Peyer's patch (tissue), 4 donors: ENCODE measurements at regions not wholly inside any gene's neighbourhood (a gene's known extent, or its start where the extent isn't known, plus 50 kb on each side); places are given as distances from the start of the nearest gene placed in this dataset.
"Not testable (repeated sequence)": the region's sequence is repeated elsewhere in the genome, so short reads cannot be mapped to it uniquely, and the experiment has no call there.

ENCODE experiments used
- POLR2A ChIP-seq, 2 donors: fragments of 450-650 bp; IDR thresholded peaks; one replicate each; pipeline ENCODE4 v1.5.1; 2017; ENCODE audit warnings: antibody characterized with exemption in 2 of 2, mild to moderate bottlenecking in 2 of 2, moderate library complexity in 2 of 2
- TF ChIP-seq, protein P1 (sequence below), 6 experiments: fragments of 450-650 bp in 4 of 6; fragments of 200-600 bp in 2 of 6; sonication (generic) in 1 of 6; IDR thresholded peaks; one replicate each; pipeline ENCODE4 v1.5.1; 2017 to 2019; ENCODE audit warnings: antibody characterized with exemption in 6 of 6, mild to moderate bottlenecking in 3 of 6, moderate library complexity in 1 of 6

DNA sequence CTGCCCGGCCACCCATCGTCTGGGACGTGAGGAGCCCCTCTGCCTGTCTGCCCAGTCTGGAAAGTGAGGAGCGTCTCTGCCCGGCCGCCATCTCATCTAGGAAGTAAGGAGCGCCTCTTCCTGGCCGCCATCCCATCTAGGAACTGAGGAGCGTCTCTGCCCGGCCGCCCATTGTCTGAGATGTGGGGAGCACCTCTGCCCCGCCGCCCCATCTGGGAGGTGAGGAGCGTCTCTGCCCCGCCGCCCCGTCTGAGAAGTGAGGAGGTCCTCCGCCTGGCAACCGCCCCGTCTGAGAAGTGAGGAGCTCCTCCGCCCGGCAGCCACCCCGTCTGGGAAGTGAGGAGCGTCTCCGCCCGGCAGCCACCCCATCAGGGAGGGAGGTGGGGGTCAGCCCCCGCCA, 56.4 kb upstream of the ZNF746 start:
- TF ChIP-seq, protein P1, sequence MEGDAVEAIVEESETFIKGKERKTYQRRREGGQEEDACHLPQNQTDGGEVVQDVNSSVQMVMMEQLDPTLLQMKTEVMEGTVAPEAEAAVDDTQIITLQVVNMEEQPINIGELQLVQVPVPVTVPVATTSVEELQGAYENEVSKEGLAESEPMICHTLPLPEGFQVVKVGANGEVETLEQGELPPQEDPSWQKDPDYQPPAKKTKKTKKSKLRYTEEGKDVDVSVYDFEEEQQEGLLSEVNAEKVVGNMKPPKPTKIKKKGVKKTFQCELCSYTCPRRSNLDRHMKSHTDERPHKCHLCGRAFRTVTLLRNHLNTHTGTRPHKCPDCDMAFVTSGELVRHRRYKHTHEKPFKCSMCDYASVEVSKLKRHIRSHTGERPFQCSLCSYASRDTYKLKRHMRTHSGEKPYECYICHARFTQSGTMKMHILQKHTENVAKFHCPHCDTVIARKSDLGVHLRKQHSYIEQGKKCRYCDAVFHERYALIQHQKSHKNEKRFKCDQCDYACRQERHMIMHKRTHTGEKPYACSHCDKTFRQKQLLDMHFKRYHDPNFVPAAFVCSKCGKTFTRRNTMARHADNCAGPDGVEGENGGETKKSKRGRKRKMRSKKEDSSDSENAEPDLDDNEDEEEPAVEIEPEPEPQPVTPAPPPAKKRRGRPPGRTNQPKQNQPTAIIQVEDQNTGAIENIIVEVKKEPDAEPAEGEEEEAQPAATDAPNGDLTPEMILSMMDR (IDR thresholded peaks at IDR 0.05) = not testable (repeated sequence)
- TF ChIP-seq POLR2A (IDR thresholded peaks at IDR 0.05) = not testable (repeated sequence)
